ENCODE measurements at regions not wholly inside any gene's neighbourhood (a gene's known extent, or its start where the extent isn't known, plus 50 kb on each side); places are given as distances from the start of the nearest gene placed in this dataset.

DNA sequence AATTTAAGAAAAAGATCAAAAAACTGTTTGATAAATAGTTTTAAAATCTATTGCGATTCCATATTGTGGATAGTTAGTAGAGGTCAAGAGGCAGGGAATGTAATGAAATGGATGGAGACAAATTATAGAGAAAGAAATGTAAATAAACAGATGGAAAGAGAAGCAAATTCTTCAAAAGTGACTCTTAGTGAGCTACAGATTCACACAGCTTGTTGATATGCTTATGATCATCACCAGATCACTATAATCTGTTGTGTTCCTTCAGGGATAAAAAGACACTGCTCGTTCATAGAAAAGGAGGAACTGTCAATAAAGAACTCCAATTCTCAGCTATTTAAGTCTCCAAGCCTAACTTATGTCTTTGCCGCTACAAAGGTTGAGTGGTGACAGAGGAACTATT, 251.4 kb upstream of the SEMA3C start:
- no peak overlapping the region for H3K4me3 ChIP-seq (ENCODE audit: control insufficient read depth, low read depth, low read length)
- TF ChIP-seq, protein P1, sequence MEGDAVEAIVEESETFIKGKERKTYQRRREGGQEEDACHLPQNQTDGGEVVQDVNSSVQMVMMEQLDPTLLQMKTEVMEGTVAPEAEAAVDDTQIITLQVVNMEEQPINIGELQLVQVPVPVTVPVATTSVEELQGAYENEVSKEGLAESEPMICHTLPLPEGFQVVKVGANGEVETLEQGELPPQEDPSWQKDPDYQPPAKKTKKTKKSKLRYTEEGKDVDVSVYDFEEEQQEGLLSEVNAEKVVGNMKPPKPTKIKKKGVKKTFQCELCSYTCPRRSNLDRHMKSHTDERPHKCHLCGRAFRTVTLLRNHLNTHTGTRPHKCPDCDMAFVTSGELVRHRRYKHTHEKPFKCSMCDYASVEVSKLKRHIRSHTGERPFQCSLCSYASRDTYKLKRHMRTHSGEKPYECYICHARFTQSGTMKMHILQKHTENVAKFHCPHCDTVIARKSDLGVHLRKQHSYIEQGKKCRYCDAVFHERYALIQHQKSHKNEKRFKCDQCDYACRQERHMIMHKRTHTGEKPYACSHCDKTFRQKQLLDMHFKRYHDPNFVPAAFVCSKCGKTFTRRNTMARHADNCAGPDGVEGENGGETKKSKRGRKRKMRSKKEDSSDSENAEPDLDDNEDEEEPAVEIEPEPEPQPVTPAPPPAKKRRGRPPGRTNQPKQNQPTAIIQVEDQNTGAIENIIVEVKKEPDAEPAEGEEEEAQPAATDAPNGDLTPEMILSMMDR (IDR thresholded peaks at IDR 0.05; ENCODE audit: control insufficient read depth, insufficient read depth, low read depth, low read length, missing control alignments) = no peak
- DNase-seq (ENCODE audit: low read depth) = no peak

GRCh38 chr7:81167934-81168333, 249.1 kb upstream of the SEMA3C start:
- TF ChIP-seq, protein P1 (IDR thresholded peaks at IDR 0.05; ENCODE audit: control insufficient read depth, insufficient read depth, low read depth, low read length, missing control alignments) = no peak
- no peak overlapping the region for H3K4me3 ChIP-seq (ENCODE audit: control insufficient read depth, low read depth, low read length)
- no peak for DNase-seq (ENCODE audit: low read depth)

GRCh38 chr7:81165070-81165469, 246.2 kb upstream of the SEMA3C start:
- no peak for DNase-seq (ENCODE audit: low read depth)

DNA sequence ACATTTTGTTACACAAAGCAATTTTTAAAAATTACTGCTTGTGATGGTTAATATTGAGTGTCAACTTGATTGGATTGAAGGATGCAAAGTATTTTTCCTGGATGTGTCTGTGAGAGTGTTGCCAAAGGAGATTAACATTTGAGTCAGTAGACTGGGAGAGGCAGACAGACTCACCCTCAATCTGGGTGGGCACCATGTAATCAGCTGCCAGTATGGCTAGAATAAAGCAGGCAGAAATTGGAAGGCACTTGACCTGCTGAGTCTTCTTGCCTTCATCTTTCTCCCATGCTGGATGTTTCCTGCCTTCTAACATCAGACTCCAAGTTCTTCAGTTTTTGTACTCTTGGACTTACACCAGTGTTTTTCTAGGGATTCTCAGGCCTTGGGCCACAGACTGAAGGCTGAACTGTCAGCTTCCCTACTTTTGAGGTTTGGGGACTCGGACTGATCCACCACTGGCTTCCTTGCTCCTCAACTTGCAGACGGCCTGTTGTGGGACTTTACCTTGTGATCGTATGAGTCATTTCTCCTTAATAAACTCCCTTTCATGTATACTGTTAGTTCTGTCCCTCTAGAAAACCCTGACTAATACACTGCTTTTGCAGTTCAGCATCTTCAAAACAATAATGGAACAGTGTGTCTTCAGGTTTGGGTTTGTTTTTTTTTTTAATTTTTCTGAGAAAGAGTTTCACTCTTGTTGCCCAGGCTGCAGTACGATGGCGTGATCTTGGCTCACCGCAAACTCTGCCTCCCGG, 244.1 kb upstream of the SEMA3C start:
- no peak overlapping the region for H3K4me3 ChIP-seq (ENCODE audit: control insufficient read depth, low read depth, low read length)
- TF ChIP-seq, protein P1 (IDR thresholded peaks at IDR 0.05; ENCODE audit: control insufficient read depth, insufficient read depth, low read depth, low read length, missing control alignments) = no peak
- DNase-seq (ENCODE audit: low read depth) = no peak

More at GRCh38 chr7:81165070-81165469, 246.2 kb upstream of the SEMA3C start:
- TF ChIP-seq, protein P1 (IDR thresholded peaks at IDR 0.05; ENCODE audit: control insufficient read depth, insufficient read depth, low read depth, low read length, missing control alignments) = no peak
- H3K4me3 ChIP-seq (ENCODE audit: control insufficient read depth, low read depth, low read length) = no peak overlapping the region

GRCh38 chr7:81162234-81162633, 243.4 kb upstream of the SEMA3C start:
- TF ChIP-seq, protein P1 (IDR thresholded peaks at IDR 0.05; ENCODE audit: control insufficient read depth, insufficient read depth, low read depth, low read length, missing control alignments) = no peak
- DNase-seq (ENCODE audit: low read depth) = no peak
- no peak overlapping the region for H3K4me3 ChIP-seq (ENCODE audit: control insufficient read depth, low read depth, low read length)

DNA sequence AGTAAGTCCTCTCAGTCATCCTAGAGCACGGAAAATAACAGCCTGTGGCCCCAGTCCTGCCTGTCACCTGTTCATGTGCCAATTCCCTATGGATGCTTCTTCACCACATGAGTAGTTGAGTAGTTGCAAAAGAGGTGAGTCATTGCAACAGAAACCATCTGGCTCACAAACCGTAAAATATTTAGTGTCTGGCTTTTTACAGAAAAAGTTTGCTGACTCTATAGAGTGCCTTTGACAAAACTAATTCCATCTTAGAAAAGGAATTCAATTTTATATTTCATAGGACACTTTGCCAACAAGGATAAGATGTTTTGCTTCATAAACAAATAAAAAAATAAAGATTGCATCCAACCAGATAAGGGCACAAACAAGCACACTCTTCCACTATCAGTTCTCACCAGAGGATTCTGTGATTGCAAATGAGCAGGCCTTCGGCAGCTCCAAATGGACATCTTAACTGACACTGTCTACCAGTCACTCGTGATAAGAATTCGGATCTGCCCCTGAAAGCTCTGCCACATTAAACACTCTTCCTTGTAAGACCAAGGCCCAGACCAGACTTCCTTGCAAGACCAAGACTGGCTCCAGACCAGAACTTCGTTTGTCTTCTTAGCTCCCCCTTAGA, 242.7 kb upstream of the SEMA3C start:
- DNase-seq (ENCODE audit: low read depth) = peak; percentile 93

More for the DNA sequence above, 242.7 kb upstream of the SEMA3C start:
- TF ChIP-seq, protein P1 (IDR thresholded peaks at IDR 0.05; ENCODE audit: control insufficient read depth, insufficient read depth, low read depth, low read length, missing control alignments) = no peak
- H3K4me3 ChIP-seq (ENCODE audit: control insufficient read depth, low read depth, low read length) = no peak overlapping the region
